Neural cell (in vitro differentiated cells): ENCODE measurements at regions not wholly inside any gene's neighbourhood (a gene's known extent, or its start where the extent isn't known, plus 50 kb on each side); places are given as distances from the start of the nearest gene placed in this dataset.

ENCODE experiments used
- EZH2 ChIP-seq: fragments of 200-600, 300-800 bp; shearing (Covaris generic), sonication (generic); IDR thresholded peaks from 2 replicates; pipeline ENCODE4 v1.6.1; 2014; ENCODE audit warnings: antibody characterized with exemption, low read length, borderline replicate concordance, mild to moderate bottlenecking; ENCODE audit not compliant: insufficient read depth, poor library complexity, severe bottlenecking
- TAF1 ChIP-seq: IDR thresholded peaks from 2 replicates; pipeline ENCODE4 v1.6.1; 2012; ENCODE audit warnings: low read depth

- no peak for TF ChIP-seq TAF1
- no peak for TF ChIP-seq EZH2
Observed at GRCh38 chr2:145692971-145693478, 1173.1 kb upstream of the ZEB2 start.
